ENCODE measurements at regions not wholly inside any gene's neighbourhood (a gene's known extent, or its start where the extent isn't known, plus 50 kb on each side); places are given as distances from the start of the nearest gene placed in this dataset.

- Histone ChIP-seq H3K9me3 (ENCODE audit: control insufficient read depth in 1 of 2, insufficient read depth in 1 of 2, low read depth in 1 of 2, low read length in 2 of 2) (no peaks in the 10 kb centered on the region; a peak in 1 of 4 replicates), H3K79me2 (ENCODE audit: insufficient read depth, low read length) (no peaks in the 10 kb centered on the region), H3K4me2 (ENCODE audit: low read length) (no peak overlapping the region), H3K27me3 (ENCODE audit: insufficient read depth, low read length) (no peaks in the 10 kb centered on the region), H3K27ac (ENCODE audit: low read depth, low read length) (no peak overlapping the region), H3K4me1 (ENCODE audit: control insufficient read depth in 1 of 2, insufficient read depth in 2 of 2, low read length in 2 of 2) (no peaks in the 10 kb centered on the region), H3K36me3 (ENCODE audit: control insufficient read depth in 1 of 2, insufficient read depth in 2 of 2, low read length in 2 of 2) (no peaks in the 10 kb centered on the region), H3K4me3 (replicated peaks in 1 of 2; ENCODE audit: low read depth in 1 of 2, low read length in 2 of 2) (no peak overlapping the region), H3K9ac (ENCODE audit: low read length) (no peak overlapping the region), H3K9me2 (ENCODE audit: insufficient read depth) (no peaks in the 10 kb centered on the region), H2AFZ (ENCODE audit: low read depth, low read length, poor library complexity, severe bottlenecking) (no peak overlapping the region), H4K20me1 (ENCODE audit: insufficient read depth) (no peaks in the 10 kb centered on the region)
- RAD21 ChIA-PET (ENCODE audit: low non-redundant PET in 1 of 2, low total read pairs in 2 of 2, uncharacterized antibody in 2 of 2, unreplicated experiment in 2 of 2): no interaction called here
- TF ChIP-seq ZBTB33 (IDR thresholded peaks at IDR 0.05; ENCODE audit: extremely low read depth, insufficient replicate concordance, low read length): no peak
- TF ChIP-seq FOSL1 (IDR thresholded peaks at IDR 0.05; ENCODE audit: low read depth): no peak
- TF ChIP-seq SRF (IDR thresholded peaks at IDR 0.05; ENCODE audit: low read depth): no peak
- no peak for TF ChIP-seq REST (IDR thresholded peaks at IDR 0.05; ENCODE audit: low read depth)
- no peak for TF ChIP-seq ZFX (IDR thresholded peaks at IDR 0.05)
- TF ChIP-seq MAX (IDR thresholded peaks at IDR 0.05): no peak
- TF ChIP-seq POLR2AphosphoS5 (IDR thresholded peaks at IDR 0.05; ENCODE audit: low read depth, low read length): no peak
- no peak for TF ChIP-seq SIN3A (IDR thresholded peaks at IDR 0.05; ENCODE audit: low read depth)
- no peak for TF ChIP-seq CEBPB (IDR thresholded peaks at IDR 0.05; ENCODE audit: low read depth)
- TF ChIP-seq ZNF274 (IDR thresholded peaks at IDR 0.05; ENCODE audit: low read depth, low read length): no peak
- no peak for TF ChIP-seq EGR1 (IDR thresholded peaks at IDR 0.05; ENCODE audit: low read depth)
- no peak for TF ChIP-seq TCF7L2 (IDR thresholded peaks at IDR 0.05; ENCODE audit: borderline replicate concordance, extremely low read depth, insufficient read depth, insufficient read length)
- no peak for TF ChIP-seq ATF3 (IDR thresholded peaks at IDR 0.05)
- no peak for TF ChIP-seq JUND (IDR thresholded peaks at IDR 0.05)
- no peak for TF ChIP-seq ELF1 (IDR thresholded peaks at IDR 0.05; ENCODE audit: borderline replicate concordance, low read depth)
- TF ChIP-seq CTCF (IDR thresholded peaks at IDR 0.05 in 2 of 3, conservative IDR thresholded peaks at IDR 0.05 in 1 of 3; ENCODE audit: borderline replicate concordance in 1 of 3, insufficient read depth in 1 of 3, low read depth in 2 of 3, low read length in 2 of 3): no peak
- TF ChIP-seq RAD21 (IDR thresholded peaks at IDR 0.05; ENCODE audit: low read depth): no peak
- no peak for TF ChIP-seq EZH2 (IDR thresholded peaks at IDR 0.05)
- TF ChIP-seq CBX3 (IDR thresholded peaks at IDR 0.05; ENCODE audit: low read depth): no peak
- TF ChIP-seq SP1 (IDR thresholded peaks at IDR 0.05; ENCODE audit: low read depth): no peak
- no TSS peak for BruUV-seq (replicated peaks)
- intact Hi-C loops (cut with micrococcal nuclease): no loop called here
- no peak for DNase-seq (ENCODE audit: low read depth, low spot score)
- no peak for ATAC-seq
- CTCF ChIA-PET: no interaction called here
- POLR2A ChIA-PET: no interaction called here
These were observed 296.0 kb downstream of the CTTN start for GRCh38 chr11:70694371-70694770.
